HEK293 (cell line): ENCODE measurements at regions not wholly inside any gene's neighbourhood (a gene's known extent, or its start where the extent isn't known, plus 50 kb on each side); places are given as distances from the start of the nearest gene placed in this dataset.

Experiments used
- CTCF ChIA-PET: fragments of 350-600 bp; formaldehyde crosslinking; extraction: SDS; loops from one replicate; lab custom pipeline; 2021; ENCODE audit warnings: antibody characterized with exemption; lab: Yijun Ruan, JAX
- POLR2A ChIA-PET: fragments of 300-600 bp; formaldehyde crosslinking; extraction: SDS; loops from one replicate; lab custom pipeline; 2020; ENCODE audit warnings: antibody characterized with exemption, inconsistent platforms; lab: Yijun Ruan, JAX
- H3K27ac ChIP-seq: fragments of 200-500 bp; sonication (Bioruptor generic); 2 replicates; pipeline ENCODE4 v1.5.1; 2014; ENCODE audit warnings: low read depth, low read length, control low read depth, inconsistent platforms; ENCODE audit errors: extremely low read depth
- H3K36me3 ChIP-seq, 2 experiments: fragments of 200-500 bp in 1 of 2; sonication (Bioruptor generic) in 1 of 2; 1 replicate in 1 of 2; 2 replicates in 1 of 2; pipeline ENCODE4 v1.5.1; 2014 to 2017; ENCODE audit warnings: inconsistent platforms in 2 of 2, low read length in 2 of 2; ENCODE audit not compliant: control insufficient read depth in 2 of 2, insufficient read depth in 1 of 2
- H3K4me1 ChIP-seq: fragments of 200-500 bp; sonication (Bioruptor generic); 2 replicates; pipeline ENCODE4 v1.5.1; 2014; ENCODE audit warnings: mild to moderate bottlenecking, low read length, inconsistent platforms; ENCODE audit not compliant: control insufficient read depth, insufficient read depth
- H3K4me3 ChIP-seq: 2 replicates; pipeline ENCODE4 v1.5.1; 2011; ENCODE audit warnings: low read depth, mild to moderate bottlenecking, control low read depth, low read length, moderate library complexity
- H3K9me3 ChIP-seq: fragments of 200-500 bp; sonication (Bioruptor generic); 2 replicates; pipeline ENCODE4 v1.5.1; 2014; ENCODE audit warnings: low read depth, low read length, inconsistent platforms; ENCODE audit not compliant: control insufficient read depth, insufficient read depth
- HOXD13 ChIP-seq: sonication (generic); formaldehyde crosslinking; IDR thresholded peaks from 2 replicates; pipeline ENCODE4 v1.8.0; 2022; ENCODE audit warnings: missing genetic modification reagents, borderline replicate concordance
- KLF7 ChIP-seq: fragments of 450-650 bp; formaldehyde crosslinking; IDR thresholded peaks from 2 replicates; pipeline ENCODE4 v1.5.1; 2016; ENCODE audit warnings: missing biosample characterization, missing genetic modification characterization, borderline replicate concordance
- MZF1 ChIP-seq: fragments of 450-650 bp; formaldehyde crosslinking; IDR thresholded peaks from 2 replicates; pipeline ENCODE4 v1.5.1; 2017; ENCODE audit warnings: missing biosample characterization, missing genetic modification characterization, borderline replicate concordance
- RBAK ChIP-seq: fragments of 450-650 bp; formaldehyde crosslinking; IDR thresholded peaks from 2 replicates; pipeline ENCODE4 v1.5.1; 2016; ENCODE audit warnings: missing biosample characterization, missing genetic modification characterization
- ZNF202 ChIP-seq: fragments of 450-650 bp; formaldehyde crosslinking; IDR thresholded peaks from 2 replicates; pipeline ENCODE4 v1.5.1; 2016; ENCODE audit warnings: missing biosample characterization, missing genetic modification characterization, borderline replicate concordance
- ZNF366 ChIP-seq: fragments of 450-650 bp; formaldehyde crosslinking; conservative IDR thresholded peaks from 2 replicates; pipeline ENCODE4 v1.5.1; 2016; ENCODE audit warnings: missing biosample characterization, missing genetic modification characterization
- ZNF501 ChIP-seq: fragments of 450-650 bp; formaldehyde crosslinking; IDR thresholded peaks from 2 replicates; pipeline ENCODE4 v1.5.1; 2016; ENCODE audit warnings: missing biosample characterization, missing genetic modification characterization
- ZNF621 ChIP-seq: fragments of 450-650 bp; formaldehyde crosslinking; IDR thresholded peaks from 2 replicates; pipeline ENCODE4 v1.5.1; 2017; ENCODE audit warnings: missing biosample characterization, missing genetic modification characterization
- ZNF76 ChIP-seq: fragments of 450-650 bp; formaldehyde crosslinking; IDR thresholded peaks from 2 replicates; pipeline ENCODE4; 2016; ENCODE audit warnings: low read depth, missing biosample characterization, missing genetic modification characterization, borderline replicate concordance
- TF ChIP-seq, protein P1 (sequence below): fragments of 450-650 bp; IDR thresholded peaks from 2 replicates; pipeline ENCODE4 v1.5.1; 2018; ENCODE audit warnings: missing biosample characterization, missing genetic modification characterization
- TF ChIP-seq, protein P2 (sequence below): fragments of 450-650 bp; formaldehyde crosslinking; IDR thresholded peaks from 2 replicates; pipeline ENCODE4 v1.5.1; 2016; ENCODE audit warnings: missing biosample characterization, missing genetic modification characterization
- TF ChIP-seq, protein P3 (sequence below): fragments of 450-650 bp; formaldehyde crosslinking; IDR thresholded peaks from 2 replicates; pipeline ENCODE4 v1.5.1; 2016; ENCODE audit warnings: missing biosample characterization, missing genetic modification characterization

DNA sequence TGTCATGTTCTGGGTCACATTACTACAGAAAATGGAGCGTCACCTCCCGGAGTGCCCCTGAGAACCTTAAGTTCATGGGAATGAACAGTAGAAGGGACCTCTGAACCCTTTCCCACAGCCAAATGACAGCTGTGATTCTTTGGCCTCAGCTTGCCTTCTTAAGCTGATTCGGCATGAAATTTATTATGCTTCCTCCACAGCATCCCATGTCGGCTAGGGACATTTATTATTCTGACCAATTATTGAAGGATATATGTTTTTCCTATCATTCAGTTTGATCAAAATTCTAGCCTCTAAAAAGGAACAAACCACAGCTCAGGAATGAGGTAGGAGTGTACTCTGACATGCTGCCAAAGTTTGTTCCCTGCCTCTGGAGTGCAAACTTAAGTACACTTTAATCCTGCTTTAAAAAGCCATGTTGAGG lies 440.6 kb downstream of the CETN3 start:
- Histone ChIP-seq H3K9me3 (no peaks in the 10 kb centered on the region), H3K4me1 (no peaks in the 10 kb centered on the region)
- TF ChIP-seq ZNF202 (tag by site-specific recombination) (no peak), HOXD13 (CRISPR knock-in tag) (no peak), ZNF366 (tag by site-specific recombination) (no peak), MZF1 (tag by site-specific recombination) (no peak), ZNF621 (tag by site-specific recombination) (no peak)
- TF ChIP-seq, protein P1, sequence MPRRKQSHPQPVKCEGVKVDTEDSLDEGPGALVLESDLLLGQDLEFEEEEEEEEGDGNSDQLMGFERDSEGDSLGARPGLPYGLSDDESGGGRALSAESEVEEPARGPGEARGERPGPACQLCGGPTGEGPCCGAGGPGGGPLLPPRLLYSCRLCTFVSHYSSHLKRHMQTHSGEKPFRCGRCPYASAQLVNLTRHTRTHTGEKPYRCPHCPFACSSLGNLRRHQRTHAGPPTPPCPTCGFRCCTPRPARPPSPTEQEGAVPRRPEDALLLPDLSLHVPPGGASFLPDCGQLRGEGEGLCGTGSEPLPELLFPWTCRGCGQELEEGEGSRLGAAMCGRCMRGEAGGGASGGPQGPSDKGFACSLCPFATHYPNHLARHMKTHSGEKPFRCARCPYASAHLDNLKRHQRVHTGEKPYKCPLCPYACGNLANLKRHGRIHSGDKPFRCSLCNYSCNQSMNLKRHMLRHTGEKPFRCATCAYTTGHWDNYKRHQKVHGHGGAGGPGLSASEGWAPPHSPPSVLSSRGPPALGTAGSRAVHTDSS (tag by site-specific recombination) = no peak
- TF ChIP-seq, protein P2, sequence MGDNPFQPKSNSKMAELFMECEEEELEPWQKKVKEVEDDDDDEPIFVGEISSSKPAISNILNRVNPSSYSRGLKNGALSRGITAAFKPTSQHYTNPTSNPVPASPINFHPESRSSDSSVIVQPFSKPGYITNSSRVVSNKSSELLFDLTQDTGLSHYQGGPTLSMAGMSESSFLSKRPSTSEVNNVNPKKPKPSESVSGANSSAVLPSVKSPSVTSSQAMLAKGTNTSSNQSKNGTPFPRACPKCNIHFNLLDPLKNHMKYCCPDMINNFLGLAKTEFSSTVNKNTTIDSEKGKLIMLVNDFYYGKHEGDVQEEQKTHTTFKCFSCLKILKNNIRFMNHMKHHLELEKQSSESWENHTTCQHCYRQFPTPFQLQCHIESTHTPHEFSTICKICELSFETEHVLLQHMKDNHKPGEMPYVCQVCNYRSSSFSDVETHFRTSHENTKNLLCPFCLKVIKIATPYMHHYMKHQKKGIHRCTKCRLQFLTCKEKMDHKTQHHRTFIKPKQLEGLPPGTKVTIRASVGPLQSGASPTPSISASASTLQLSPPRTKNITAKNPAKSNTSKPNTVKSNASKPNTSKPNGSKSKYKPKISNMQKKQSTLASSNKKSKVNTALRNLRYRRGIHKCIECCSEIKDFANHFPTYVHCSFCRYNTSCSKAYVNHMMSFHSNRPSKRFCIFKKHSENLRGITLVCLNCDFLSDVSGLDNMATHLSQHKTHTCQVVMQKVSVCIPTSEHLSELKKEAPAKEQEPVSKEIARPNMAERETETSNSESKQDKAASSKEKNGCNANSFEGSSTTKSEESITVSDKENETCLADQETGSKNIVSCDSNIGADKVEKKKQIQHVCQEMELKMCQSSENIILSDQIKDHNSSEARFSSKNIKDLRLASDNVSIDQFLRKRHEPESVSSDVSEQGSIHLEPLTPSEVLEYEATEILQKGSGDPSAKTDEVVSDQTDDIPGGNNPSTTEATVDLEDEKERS (tag by site-specific recombination) = no peak
- TF ChIP-seq, all 188 proteins: peak for 0
- CTCF ChIA-PET = no interaction called here
- no peaks in the 10 kb centered on the region for H3K36me3 ChIP-seq
- no peak overlapping the region for H3K4me3 ChIP-seq
- POLR2A ChIA-PET = no interaction called here
- H3K27ac ChIP-seq = no peak overlapping the region

DNA sequence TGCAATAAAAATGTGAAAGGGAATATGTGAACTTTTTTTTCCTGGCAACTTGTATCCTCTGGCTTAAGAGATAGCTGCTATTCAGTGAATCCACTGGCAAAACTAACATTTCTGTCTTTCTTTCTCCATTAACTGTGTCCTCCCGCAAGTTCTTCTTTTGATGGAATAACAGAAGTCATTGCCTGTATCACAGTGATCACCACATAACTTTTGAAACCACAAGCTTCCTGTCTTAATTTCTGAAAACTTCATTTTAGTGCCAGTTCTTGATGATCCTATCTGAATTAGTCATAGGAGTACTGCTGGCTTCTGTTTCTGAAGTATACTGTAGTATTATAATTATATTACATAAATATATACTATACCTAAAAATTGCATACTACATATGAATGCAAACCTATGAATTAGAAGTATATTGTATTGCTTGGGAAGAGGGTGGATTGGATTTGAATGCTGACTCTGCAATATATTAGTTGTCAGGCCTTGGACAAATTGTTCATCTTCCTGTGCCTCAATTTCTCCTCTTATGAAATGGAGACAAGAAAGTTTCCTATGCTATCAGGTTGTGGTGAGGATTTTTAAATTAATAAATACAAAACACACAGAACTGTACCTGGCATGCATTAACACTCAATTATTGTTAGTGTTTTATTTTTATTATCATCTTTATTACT lies 441.6 kb downstream of the CETN3 start:
- CTCF ChIA-PET = no interaction called here
- no peak overlapping the region for H3K27ac ChIP-seq

DNA sequence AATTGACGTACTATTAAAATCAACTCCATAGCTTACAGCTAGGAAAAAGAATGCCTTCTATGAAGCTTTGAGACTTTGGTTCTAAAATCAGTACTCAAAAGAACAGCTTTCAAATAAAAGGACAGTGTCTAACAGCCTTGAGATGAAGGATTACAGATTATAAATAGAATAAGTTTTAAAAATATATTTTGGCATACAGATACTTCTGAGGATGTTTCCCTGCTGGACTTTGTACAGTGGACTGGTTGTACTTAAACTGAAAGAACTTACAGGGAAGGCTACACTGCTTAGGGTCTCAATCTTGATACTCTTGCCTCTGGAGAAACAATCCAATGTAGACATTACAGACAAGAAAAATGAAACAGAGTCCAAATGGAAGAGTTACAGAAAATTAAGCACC lies 452.7 kb downstream of the CETN3 start:
- Histone ChIP-seq H3K9me3 (no peaks in the 10 kb centered on the region), H3K27ac (no peak overlapping the region), H3K4me3 (no peak overlapping the region), H3K4me1 (no peaks in the 10 kb centered on the region), H3K36me3 (no peaks in the 10 kb centered on the region)
- ChIA-PET CTCF (no interaction called here), POLR2A (no interaction called here)
- TF ChIP-seq, protein P3, sequence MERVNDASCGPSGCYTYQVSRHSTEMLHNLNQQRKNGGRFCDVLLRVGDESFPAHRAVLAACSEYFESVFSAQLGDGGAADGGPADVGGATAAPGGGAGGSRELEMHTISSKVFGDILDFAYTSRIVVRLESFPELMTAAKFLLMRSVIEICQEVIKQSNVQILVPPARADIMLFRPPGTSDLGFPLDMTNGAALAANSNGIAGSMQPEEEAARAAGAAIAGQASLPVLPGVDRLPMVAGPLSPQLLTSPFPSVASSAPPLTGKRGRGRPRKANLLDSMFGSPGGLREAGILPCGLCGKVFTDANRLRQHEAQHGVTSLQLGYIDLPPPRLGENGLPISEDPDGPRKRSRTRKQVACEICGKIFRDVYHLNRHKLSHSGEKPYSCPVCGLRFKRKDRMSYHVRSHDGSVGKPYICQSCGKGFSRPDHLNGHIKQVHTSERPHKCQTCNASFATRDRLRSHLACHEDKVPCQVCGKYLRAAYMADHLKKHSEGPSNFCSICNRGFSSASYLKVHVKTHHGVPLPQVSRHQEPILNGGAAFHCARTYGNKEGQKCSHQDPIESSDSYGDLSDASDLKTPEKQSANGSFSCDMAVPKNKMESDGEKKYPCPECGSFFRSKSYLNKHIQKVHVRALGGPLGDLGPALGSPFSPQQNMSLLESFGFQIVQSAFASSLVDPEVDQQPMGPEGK (tag by site-specific recombination) = no peak

More for the DNA sequence above, 441.6 kb downstream of the CETN3 start:
- TF ChIP-seq ZNF76 (tag by site-specific recombination) = no peak
- no peak for TF ChIP-seq ZNF501 (tag by site-specific recombination)
- no peak for TF ChIP-seq KLF7 (tag by site-specific recombination)
- TF ChIP-seq RBAK (tag by site-specific recombination) = no peak
- Histone ChIP-seq H3K4me3 (no peak overlapping the region), H3K36me3 (no peaks in the 10 kb centered on the region), H3K4me1 (no peaks in the 10 kb centered on the region), H3K9me3 (no peaks in the 10 kb centered on the region)
- POLR2A ChIA-PET = no interaction called here
